ENCODE measurements at regions not wholly inside any gene's neighbourhood (a gene's known extent, or its start where the extent isn't known, plus 50 kb on each side); places are given as distances from the start of the nearest gene placed in this dataset.

DNA sequence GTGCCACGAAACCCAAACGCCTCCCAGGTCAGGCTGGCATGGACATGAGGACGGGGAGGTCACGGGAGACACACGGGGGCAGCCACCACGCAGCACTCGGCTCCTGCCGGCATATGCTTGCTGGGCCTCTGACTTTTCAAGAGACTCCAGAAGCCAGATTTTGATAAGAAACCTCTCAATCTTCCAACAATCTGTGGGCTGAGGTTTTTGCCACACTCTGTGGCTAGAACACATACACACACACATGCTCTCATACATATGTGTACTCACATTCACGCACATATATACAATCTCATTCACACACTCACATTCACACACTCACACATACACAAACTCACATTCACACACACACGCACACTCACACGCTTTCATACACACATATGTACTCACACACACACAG lies 86.7 kb upstream of the LINGO1 start:
- DNase-seq (ENCODE audit: low read depth in 4 of 4, low spot score in 2 of 4), result no peak

DNA sequence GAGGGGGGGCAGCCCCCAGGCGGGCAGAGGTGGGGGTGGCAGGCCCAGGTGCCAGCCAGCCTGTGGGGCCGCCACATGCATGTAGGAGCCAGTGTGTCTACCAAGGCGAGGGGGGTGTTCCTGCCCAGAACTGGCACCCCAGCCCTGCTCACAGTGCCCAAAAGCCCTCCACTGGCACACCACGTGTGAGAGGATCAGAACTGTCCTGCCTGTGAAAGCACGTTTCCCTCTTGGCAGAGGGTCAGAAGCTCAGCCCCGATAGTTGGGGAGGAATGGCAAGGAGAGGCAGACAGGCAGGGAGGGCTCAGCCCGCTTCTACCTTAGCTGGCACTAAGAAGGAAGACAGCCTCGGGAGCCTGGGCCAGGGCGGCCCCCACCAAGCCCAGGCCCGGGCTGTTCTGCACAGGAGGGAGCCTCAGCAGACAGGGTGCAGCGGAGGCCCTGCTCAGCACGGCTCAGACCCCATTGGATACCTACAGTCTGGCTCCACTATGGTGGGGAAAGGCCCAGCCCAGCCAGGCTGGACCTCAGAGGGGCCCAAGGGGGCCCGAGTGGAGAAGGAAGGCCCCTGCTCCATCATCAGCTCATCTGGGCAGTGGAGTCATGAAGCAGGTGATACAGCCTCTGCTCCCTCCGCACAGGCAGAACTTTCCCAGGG lies 84.8 kb upstream of the LINGO1 start:
- DNase-seq (ENCODE audit: low read depth in 4 of 4, low spot score in 2 of 4), result no peak

DNA sequence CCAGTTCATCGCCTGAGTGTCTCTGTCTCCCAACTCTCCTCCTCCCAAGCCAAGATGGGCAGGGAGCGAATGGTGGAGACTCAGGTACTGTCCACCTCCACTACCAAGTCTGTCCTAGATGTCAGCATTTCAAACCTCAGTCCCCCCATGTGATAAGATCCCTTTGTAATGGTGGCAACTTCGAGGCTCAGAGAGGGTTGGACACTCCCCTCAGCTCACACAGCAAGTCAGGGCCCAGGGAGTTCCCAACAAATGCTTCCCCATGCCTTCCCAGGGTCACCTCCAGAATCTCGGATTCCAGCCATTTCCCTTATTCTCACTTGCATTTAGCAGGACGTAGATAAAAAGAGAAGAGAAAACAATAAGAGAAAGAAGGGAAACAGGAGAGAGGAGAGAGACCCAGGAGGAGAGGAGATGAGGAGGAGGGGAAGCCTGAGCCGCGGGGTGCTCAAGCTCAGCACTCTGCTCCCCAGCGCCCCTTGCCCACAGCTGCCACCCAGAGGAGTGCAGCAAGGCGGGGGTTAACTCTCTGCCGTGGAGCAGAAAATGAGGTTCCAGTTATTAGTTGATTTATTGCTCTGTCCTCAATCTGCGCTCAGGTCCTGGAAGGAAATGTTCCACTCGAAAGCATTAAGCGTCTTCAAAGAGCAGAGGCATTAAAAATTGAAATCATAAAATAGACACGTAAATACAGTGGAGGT lies 84.1 kb upstream of the LINGO1 start:
- DNase-seq (ENCODE audit: low read depth in 4 of 4, low spot score in 2 of 4), result no peak

DNA sequence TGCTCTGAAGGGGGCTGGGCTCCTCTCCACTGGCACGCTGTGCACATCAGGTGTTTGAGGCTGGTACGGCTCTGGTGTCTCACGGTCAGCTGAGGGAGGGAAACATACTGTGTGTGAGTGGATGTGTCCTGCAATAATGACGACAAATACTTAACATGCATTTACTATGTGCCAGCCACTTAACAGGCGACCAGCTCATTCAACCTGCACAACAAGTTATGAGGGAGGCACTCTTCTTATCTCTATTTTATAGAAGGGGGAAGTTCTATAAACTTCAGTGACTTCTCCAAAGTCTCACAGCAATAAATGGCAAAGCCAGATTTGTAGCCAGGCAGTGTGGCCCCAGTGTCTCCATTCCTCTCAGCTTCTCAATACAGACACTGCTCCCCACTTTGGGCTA lies 83.1 kb upstream of the LINGO1 start:
- no peak for DNase-seq (ENCODE audit: low read depth in 4 of 4, low spot score in 2 of 4)

GRCh38 chr15:77715051-77715450 lies 82.3 kb upstream of the LINGO1 start:
- no peak for DNase-seq (ENCODE audit: low read depth in 4 of 4, low spot score in 2 of 4)

DNA sequence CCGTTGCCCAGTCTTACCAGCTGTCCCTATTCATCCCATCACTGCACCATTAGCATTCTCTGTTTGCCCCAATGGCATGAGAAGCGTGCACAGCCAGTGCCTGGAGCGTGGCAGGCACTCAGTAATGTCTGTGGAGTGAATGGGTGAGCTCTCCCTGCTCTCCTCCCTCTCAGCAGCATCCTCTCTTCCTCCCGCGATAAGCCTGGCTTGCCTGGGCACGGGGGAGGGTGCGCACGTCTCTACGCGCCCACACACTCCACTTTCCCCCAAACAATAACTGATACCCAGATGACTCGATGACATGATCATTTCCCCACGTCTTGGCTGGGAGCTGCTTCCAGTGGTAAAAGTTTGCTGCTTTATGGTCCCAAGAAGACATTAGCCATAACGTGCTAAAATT lies 81.8 kb upstream of the LINGO1 start:
- no peak for DNase-seq (ENCODE audit: low read depth in 4 of 4, low spot score in 2 of 4)

DNA sequence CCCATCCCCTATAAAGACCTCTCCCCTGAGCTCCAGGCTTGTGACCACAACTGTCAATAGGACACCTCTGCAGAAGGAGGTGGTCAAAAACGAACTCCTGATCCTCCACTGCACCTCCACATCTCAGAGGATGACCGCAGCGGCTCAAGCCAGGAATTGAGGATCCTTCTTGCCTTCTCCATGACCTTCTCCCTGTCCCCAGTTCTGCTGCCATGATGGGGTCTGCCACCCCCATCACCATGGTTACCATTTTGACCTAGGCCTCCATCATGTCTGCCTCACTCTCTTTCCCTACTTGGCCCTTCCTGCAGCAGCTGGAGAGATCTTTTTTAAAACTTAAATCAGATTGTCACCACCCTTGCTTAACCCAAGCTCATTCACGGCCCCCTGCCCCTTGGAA lies 81.3 kb upstream of the LINGO1 start:
- DNase-seq (ENCODE audit: low read depth in 4 of 4, low spot score in 2 of 4), result no peak

GRCh38 chr15:77713281-77713680 lies 80.6 kb upstream of the LINGO1 start:
- no peak for DNase-seq (ENCODE audit: low read depth in 4 of 4, low spot score in 2 of 4)

DNA sequence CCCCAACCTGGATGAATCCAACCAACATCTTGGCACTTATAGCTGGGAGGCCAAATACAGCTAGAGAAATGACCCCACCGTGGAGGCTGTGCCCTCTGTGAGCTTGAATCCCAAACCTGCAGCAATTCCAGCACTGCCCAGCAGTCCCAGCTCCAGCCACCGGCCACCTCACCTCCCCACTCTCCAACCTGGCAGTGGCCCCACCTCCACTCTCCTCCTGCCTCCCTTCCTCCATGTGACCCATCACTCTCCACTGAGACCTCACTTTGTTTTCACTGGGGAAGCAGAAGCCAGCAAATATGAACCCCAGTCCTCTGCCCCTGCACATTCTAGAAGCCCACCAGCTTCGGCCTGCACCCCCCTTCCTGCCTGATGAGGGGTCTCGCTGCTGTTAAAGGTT lies 79.7 kb upstream of the LINGO1 start:
- DNase-seq (ENCODE audit: low read depth in 4 of 4, low spot score in 2 of 4), result no peak

DNA sequence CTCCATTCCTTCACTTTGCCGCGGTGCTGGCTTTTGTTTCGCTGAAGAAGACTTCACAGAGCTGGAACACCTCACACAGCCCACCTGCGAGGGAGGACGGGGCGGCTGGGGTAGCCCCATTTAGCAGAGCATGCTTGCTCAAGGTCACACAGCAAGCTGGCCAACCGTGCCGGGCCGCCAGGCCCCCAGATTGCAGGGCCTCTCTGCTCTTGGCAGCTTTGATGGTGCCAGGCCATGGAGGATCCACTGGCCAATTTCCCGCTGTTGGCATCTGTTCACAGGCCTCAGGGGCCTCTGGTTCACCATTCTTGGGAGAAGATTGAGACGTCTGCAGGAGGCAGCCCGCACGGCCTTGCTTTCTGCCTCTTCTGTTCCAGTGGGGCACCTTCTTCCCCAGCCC lies 77.9 kb upstream of the LINGO1 start:
- DNase-seq (ENCODE audit: low read depth in 4 of 4, low spot score in 2 of 4), result no peak

DNA sequence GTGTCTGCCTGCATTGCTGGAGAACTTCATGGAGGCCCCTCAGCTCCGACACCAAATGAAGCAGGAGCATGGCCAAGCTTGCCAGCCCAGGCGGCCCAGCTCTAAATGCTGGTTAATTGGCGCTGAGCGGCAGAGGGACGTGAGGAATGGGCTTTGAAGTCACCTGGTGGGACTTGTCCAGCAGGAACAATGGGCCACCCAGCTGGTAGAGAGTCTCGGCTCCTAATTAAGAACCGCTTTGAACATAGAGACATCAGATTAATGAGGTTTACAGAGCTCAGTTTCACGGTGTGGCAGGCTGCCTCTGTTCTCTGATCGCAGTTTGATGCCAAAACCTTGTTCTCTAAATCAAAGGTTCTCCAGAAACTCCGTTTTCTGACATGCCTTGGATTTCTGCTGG lies 77.5 kb upstream of the LINGO1 start:
- no peak for DNase-seq (ENCODE audit: low read depth in 4 of 4, low spot score in 2 of 4)

- no peak for DNase-seq (ENCODE audit: low read depth in 4 of 4, low spot score in 2 of 4)
These were observed 76.6 kb upstream of the LINGO1 start for GRCh38 chr15:77709135-77709886.

GRCh38 chr15:77706482-77707244 lies 74.0 kb upstream of the LINGO1 start:
- DNase-seq (ENCODE audit: low read depth in 4 of 4, low spot score in 2 of 4), result no peak

- peak in 3 of 4 donors; percentile 20 to 52 (median 24) for DNase-seq (ENCODE audit: low read depth in 4 of 4, low spot score in 2 of 4)
These were observed 69.7 kb upstream of the LINGO1 start for GRCh38 chr15:77702211-77702957.

GRCh38 chr15:77698481-77698880 lies 65.8 kb upstream of the LINGO1 start:
- no peak for DNase-seq (ENCODE audit: low read depth in 4 of 4, low spot score in 2 of 4)

GRCh38 chr15:77697893-77698292 lies 65.2 kb upstream of the LINGO1 start:
- DNase-seq (ENCODE audit: low read depth in 4 of 4, low spot score in 2 of 4), result no peak

GRCh38 chr15:77696871-77697270 lies 64.2 kb upstream of the LINGO1 start:
- DNase-seq (ENCODE audit: low read depth in 4 of 4, low spot score in 2 of 4), result no peak

GRCh38 chr15:77695961-77696582 lies 63.4 kb upstream of the LINGO1 start:
- DNase-seq (ENCODE audit: low read depth in 4 of 4, low spot score in 2 of 4), result no peak

- DNase-seq (ENCODE audit: low read depth in 4 of 4, low spot score in 2 of 4), result no peak
These were observed 62.8 kb upstream of the LINGO1 start for GRCh38 chr15:77695548-77695947.

- DNase-seq (ENCODE audit: low read depth in 4 of 4, low spot score in 2 of 4), result no peak
These were observed 60.9 kb upstream of the LINGO1 start for GRCh38 chr15:77693576-77693975.
